Fibroblast of the aortic adventitia (primary cell): ENCODE measurements at regions not wholly inside any gene's neighbourhood (a gene's known extent, or its start where the extent isn't known, plus 50 kb on each side); places are given as distances from the start of the nearest gene placed in this dataset.

Experiments used
- DNase-seq: peaks from one replicate; pipeline ENCODE4 v3.0.0-alpha.2; 2010; ENCODE audit warnings: low read depth
- H3K4me3 ChIP-seq: 2 replicates; pipeline ENCODE4 v1.5.1; 2011; ENCODE audit warnings: low read depth, mild to moderate bottlenecking, control low read depth, low read length, moderate library complexity
- CTCF ChIP-seq: IDR thresholded peaks from 2 replicates; pipeline ENCODE4 v1.5.1; 2011; ENCODE audit warnings: mild to moderate bottlenecking, low read length, control low read depth, inconsistent platforms; ENCODE audit not compliant: insufficient read depth

GRCh38 chr4:85372966-85373365 lies 102.0 kb upstream of the ARHGAP24 start:
- no peak for DNase-seq
- no peak overlapping the region for H3K4me3 ChIP-seq
- no peak for TF ChIP-seq CTCF

- TF ChIP-seq CTCF = no peak
- DNase-seq = no peak
- H3K4me3 ChIP-seq = no peak overlapping the region
These were observed 98.7 kb upstream of the ARHGAP24 start for GRCh38 chr4:85376285-85376684.

GRCh38 chr4:85381968-85382367 lies 93.0 kb upstream of the ARHGAP24 start:
- no peak for DNase-seq
- H3K4me3 ChIP-seq = no peak overlapping the region
- TF ChIP-seq CTCF = no peak

GRCh38 chr4:85391071-85391470 lies 83.9 kb upstream of the ARHGAP24 start:
- no peak overlapping the region for H3K4me3 ChIP-seq
- DNase-seq = no peak
- no peak for TF ChIP-seq CTCF

GRCh38 chr4:85391589-85392410 lies 83.2 kb upstream of the ARHGAP24 start:
- TF ChIP-seq CTCF = no peak
- H3K4me3 ChIP-seq = no peak overlapping the region
- DNase-seq = no peak

- TF ChIP-seq CTCF = no peak
- DNase-seq = no peak
- H3K4me3 ChIP-seq = no peak overlapping the region
These were observed 81.7 kb upstream of the ARHGAP24 start for GRCh38 chr4:85393201-85393600.

- no peak overlapping the region for H3K4me3 ChIP-seq
- no peak for TF ChIP-seq CTCF
- DNase-seq = peak; percentile 87
These were observed 76.7 kb upstream of the ARHGAP24 start for GRCh38 chr4:85398276-85398675.
